Activated CD4-positive, CD25-positive, alpha-beta regulatory T cell treated with anti-CD3 and anti-CD28 coated beads, Interleukin-2, amount 50 U/mL, for 24 hours (primary cell): ENCODE measurements at regions not wholly inside any gene's neighbourhood (a gene's known extent, or its start where the extent isn't known, plus 50 kb on each side); places are given as distances from the start of the nearest gene placed in this dataset.
"Not testable (repeated sequence)": the region's sequence is repeated elsewhere in the genome, so short reads cannot be mapped to it uniquely, and the experiment has no call there.

ENCODE experiments used
- ATAC-seq, 2 donors: fragments of 150-1000 bp; cut with Tn5 transposase; one replicate each; pipeline ENCODE4 v1.10.0; 2021; ENCODE audit warnings: mild to moderate bottlenecking in 1 of 2, moderate library complexity in 1 of 2

DNA sequence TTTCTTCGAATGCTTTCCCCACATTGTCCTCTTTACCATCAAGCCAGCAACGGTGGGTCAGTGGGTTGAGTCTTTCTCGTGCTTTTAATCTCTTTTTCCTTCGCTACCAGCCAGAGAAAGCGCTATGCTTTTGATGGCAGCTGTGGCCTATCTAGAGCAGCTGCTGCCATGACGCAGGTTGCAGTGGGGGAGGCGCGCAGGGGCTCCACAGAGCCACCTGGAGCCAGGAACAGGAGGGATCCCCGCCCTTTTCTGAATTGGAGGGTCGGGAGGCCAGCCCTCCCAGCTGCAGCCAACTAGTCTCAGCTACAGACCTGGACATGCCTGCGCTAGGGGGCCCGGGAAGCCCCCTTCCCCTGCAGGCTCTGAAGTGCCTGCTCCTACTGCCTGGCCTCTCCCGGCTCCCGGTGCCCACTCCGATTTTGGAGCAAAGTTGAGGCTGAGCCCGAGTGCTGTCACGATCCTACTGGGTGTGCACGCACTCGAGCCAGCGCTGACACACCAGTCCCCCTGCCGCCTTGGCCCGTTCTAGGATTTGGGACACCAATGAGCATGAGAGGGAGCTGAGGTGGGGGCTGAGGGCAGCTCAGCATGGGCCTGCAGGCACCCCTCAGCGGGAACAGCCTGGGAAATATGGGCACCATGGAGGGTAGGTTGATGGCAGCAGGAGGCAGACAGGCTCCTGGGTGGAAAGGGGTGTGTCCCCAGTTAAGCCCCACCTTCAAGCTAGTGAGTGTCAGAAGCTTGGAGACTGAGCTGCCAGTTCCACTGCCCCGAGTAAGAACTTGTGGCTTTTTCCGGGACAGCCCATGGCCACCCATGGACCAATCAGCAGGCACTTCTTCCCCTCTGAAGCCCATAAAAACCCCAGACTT lies 784.2 kb downstream of the SLC6A15 start:
- ATAC-seq: no peak

DNA sequence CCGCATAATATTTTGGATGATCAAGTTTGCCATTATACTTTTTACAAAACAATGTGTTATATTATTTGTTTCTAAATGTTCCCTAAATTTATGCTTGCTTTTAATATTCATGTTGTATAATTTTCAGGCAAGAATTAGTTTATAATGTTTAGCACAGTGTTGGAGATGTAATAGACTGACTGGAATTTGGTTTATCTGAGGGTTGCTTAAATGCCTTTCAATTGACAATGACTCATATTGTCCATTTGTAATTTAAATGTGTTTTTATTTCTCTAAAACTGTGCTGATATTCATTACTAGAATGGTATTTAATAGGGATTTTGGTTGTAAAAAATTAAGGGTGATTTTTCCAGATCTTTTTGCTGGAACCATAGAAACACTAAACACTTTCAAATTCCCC lies 788.4 kb downstream of the SLC6A15 start:
- no peak for ATAC-seq

DNA sequence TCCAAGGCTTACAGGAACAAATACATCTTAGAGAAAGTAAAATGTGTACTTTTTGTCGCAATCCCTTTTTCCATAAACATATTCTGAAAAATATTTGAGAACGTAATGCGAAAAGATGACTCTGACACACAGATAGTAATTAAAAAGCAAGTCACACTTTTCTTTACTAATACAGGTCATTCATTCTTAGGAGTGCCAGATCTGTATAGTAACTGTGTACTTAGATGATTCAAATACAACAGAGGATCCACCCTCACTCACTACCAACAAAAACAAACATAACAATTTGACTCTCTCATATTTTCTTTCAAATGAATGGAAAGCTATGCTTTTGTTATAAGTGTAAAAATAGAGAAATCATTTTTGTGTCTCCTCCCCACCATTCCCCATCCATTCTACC lies 795.4 kb downstream of the SLC6A15 start:
- no peak for ATAC-seq

- ATAC-seq: no peak
Observed at GRCh38 chr12:84113666-84114065, 798.9 kb downstream of the SLC6A15 start.

- not testable (repeated sequence) for ATAC-seq
Observed at GRCh38 chr12:84103886-84104285, 808.7 kb downstream of the SLC6A15 start.

- not testable (repeated sequence) for ATAC-seq
Observed at GRCh38 chr12:84101963-84102362, 810.6 kb downstream of the SLC6A15 start.

- ATAC-seq: not testable (repeated sequence)
Observed at GRCh38 chr12:84099591-84099990, 813.0 kb downstream of the SLC6A15 start.

DNA sequence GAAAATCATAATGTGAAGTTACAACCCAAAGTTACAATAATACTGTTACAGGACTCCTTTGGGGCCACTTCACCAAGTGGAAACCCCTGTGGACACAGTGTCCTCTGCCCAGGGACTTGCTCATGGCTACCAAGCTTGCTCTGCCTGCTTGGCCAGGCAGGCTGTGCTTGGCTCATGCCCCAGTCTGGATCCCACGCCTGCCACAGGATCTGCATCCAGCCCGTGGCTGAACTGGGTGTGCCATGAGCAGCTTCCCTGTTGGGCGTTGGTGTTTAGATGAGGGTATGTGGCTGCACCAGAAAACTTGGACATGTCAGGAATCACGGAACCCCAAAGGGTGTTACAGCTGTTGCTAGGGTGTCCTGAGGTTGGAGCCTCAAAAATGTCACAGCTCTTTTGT lies 820.9 kb downstream of the SLC6A15 start:
- no peak for ATAC-seq

DNA sequence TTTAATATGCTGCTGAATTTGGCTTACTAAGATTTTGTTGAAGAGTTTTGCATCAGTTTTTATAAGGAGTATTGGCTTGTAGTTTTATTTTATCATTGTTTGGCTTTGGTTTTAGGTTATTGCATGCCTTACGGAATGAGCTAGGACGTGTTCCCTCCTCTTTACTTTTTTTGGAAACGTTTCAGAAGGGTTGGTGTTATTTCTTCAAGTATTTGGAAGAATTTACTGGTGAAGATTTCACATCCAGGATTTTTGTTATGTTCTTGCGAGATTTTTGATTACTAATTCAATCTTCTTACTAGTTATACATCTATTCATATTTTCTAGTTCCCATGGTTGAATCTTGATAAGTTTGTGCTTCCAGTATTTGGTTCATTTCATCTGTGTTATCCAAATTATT lies 823.2 kb downstream of the SLC6A15 start:
- no peak for ATAC-seq

GRCh38 chr12:84085046-84085445 lies 827.6 kb downstream of the SLC6A15 start:
- ATAC-seq: no peak

DNA sequence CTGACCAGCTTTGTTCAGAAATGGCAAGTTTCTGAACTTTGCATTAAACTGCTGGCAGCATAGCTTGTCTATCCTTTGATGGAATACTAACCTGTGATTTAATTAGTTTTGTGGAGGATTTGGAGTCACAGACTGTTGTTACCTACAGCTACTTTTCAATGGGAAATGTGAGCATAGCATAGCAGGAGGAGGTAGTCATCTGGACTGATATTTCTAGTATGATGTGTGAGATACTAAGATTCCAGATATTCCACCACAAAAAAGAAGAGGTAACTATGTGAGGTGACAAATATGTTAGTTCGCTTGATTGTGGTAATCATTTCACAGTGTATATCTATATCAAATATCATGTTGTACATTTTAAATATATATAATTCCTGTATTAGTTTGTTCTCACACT lies 833.0 kb downstream of the SLC6A15 start:
- ATAC-seq: no peak

DNA sequence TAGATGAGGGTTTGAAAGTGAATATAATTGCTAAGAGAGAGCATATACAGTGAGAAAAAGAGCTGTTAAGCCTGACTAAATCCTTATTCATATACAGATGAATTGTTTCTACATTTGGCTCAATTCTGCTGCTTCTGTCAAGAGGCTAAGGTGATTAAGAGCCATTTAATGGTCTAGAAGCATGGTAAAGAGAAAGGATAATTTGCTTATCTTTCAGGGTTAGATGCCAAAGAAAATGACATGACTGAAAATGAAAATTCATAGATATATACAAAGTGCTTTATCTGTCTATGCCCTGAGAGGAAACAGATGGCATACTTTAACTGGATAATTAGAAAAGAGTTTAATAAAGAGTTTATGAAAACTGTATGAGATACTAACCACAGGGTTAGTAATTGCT lies 834.9 kb downstream of the SLC6A15 start:
- no peak for ATAC-seq

DNA sequence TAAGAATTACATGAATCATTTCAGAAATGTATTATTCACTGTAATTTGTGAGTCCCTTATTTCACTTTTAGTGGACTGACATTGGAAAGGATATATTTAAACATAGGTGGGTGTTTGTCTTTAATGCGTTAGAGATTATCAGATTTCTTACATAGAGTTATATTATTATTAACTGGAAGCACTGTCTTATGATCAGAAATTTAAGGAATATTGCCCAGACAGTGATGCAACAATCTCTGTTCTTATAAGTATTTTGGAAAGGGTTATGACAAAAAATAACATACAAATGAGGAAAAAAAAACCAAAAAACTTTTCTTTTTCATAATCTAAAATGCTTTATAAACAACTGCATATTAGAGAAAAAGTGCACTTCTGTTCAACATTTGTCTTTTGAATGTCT lies 836.6 kb downstream of the SLC6A15 start:
- no peak for ATAC-seq

GRCh38 chr12:84073401-84073800 lies 839.2 kb downstream of the SLC6A15 start:
- no peak for ATAC-seq

GRCh38 chr12:84072961-84073360 lies 839.6 kb downstream of the SLC6A15 start:
- ATAC-seq: no peak

DNA sequence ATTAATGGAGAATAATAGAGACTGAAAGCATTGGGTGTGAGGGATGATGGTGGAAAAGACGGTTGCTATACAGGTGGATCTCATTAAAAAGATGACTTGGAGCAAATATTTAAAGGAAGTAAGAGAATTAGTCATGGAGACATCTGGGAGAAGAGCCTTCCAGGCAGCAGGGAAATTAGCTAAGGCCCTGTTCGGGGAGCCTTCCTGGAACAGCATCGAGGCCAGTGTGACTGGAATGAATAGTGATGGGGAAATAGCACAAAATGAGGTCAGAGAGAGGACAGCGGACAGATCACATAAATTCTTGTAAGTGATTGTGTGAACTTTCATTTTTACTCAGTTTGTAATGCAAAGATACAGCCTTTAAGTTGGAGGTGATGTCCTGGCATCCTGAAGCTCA lies 842.3 kb downstream of the SLC6A15 start:
- ATAC-seq: no peak

DNA sequence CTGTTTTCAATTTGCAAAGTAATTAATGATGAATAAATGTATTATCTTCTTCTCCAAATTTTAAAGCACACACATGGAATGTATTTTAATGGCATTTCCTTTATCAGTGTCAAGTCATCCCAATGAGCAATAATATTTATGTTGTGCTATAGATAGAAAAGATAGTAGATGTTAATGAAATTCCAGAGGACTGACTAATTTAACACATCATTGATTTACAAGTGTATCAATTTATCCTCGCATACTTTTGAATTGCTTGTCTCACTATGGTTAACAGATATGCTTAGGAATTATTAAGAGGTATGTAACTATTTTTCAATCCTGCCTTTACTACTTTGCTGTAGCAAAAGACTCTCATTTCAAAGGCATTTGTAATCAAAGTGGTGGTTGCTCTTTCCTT lies 842.9 kb downstream of the SLC6A15 start:
- no peak for ATAC-seq

DNA sequence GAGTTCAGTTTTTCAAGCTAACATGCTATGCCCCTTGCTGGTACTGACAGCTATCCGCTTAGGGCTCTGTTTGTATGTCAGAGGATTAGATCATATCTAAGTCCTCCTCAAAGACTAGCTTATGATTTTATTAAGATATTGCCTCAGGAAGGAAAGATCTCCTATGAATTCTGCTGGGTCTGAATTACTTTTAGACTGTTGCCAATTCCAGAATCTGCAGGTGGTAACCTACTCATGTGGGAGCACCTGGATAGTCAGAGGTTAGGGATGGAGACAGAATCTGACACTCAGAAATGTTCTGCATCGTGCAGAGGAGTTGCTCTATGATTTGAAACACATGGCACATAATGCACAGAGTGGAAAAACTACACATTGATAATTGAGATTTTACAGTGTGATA lies 843.4 kb downstream of the SLC6A15 start:
- ATAC-seq: no peak

DNA sequence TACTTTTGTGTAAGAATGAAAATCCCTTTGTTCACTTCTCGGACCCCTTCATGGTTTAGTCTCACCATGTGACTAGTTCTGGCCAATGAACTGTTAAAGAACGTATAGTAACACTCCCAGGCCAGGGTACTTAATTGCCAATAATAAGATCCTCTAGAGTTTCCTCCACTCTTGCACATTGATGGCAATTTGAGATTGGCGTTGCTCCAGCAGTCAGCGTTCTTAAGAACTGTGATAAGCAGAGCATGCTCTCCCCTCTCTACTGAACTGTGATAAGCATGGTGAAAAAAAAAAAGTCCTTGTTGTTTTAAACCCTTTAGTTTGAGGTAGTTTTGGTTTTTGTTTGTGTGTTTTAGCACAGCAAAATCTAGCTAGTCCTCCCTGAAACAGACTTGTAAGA lies 854.5 kb downstream of the SLC6A15 start:
- no peak for ATAC-seq

DNA sequence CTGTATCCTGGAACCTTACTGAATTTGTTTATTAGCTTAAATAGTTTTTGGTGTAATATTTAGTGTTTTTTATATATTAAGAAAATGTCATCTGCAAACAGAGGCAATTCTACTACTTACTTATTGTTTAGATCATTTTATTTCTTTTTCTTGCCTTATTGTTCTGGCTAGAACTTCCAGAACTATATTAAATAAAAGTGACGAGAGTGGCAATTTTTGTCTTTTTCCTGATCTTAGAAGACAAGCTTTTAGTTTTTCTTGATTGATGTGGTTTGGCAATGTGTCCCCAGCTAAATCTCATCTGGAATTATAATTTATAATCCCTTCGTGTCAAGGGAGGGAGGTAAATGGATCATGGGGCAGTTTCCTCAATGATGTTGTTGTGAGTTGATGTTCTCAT lies 857.8 kb downstream of the SLC6A15 start:
- no peak for ATAC-seq

DNA sequence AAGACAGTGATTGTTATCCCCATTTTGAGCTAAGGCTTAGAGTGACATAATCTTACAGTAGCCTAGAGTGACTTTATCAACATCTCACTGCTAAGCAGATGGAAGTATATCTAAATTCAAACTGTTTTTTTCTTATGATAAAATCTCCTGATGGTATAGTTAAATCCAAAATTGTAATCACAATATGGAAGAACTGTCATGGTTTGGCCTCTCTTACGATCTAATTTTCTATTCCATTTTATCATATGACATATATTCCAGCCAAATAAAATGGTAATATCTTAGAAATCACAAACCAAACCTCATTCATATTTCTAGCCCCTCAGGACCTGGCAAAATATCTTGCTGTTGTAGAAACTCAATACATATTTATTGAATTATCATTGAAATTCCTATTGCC lies 864.7 kb downstream of the SLC6A15 start:
- ATAC-seq: no peak

DNA sequence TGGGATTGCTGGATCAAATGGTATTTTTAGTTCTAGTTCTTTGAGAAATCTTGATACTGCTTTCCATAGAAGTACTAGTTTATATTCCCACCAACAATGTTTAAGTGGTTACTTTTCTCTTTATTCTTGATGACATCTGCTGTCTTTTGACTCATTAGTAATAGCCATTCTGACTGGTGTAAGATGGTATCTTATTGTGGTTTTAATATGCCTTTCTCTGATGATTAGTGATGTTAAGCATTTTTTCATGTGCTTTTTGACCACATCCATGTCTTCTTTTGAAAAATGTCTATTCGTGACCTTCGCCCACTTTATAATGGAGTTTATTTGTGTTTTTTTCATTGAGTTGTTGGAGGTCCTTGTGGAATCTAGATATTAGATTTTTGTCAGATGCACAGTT lies 865.7 kb downstream of the SLC6A15 start:
- ATAC-seq: no peak

DNA sequence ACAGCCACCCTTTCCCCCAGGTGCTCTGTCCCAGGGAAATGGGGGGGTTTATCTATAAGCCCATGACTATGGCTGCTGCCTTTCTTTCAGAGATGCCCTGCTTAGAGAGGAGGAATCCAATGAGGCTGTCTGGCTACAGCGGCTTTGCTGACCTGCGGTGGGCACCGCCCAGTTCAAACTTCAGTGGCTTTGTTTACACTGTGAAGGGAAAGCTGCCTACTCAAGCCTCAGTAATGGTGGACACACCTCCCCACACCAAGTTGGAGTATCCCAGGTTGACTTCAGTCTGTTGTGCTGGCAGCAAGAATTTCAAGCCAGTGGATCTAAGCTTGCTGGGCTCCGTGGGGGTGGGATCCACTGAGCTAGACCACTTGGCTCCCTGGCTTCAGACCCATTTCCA lies 869.2 kb downstream of the SLC6A15 start:
- no peak for ATAC-seq

DNA sequence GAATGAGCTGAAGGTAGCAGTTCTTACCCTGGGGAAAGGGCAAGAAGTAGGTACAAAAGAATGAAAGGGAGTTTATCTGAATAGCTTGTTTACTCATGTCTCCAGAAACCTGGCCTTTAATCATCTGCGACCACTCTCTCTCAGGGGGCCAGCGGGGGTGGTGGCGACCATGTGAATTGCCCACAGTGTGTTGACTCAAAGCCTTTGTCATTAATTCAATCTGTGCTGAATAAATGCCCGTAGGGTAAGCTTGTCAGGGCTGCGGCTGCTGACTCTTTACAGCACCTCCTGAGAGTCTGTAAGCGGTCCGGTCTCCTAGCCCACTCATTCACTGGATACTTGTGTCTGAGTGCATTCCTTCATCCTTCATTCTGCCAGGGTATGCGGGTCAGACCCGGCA lies 874.4 kb downstream of the SLC6A15 start:
- ATAC-seq: no peak

- no peak for ATAC-seq
Observed at GRCh38 chr12:84036912-84037311, 875.7 kb downstream of the SLC6A15 start.
